ENCODE measurements at regions not wholly inside any gene's neighbourhood (a gene's known extent, or its start where the extent isn't known, plus 50 kb on each side); places are given as distances from the start of the nearest gene placed in this dataset.

DNA sequence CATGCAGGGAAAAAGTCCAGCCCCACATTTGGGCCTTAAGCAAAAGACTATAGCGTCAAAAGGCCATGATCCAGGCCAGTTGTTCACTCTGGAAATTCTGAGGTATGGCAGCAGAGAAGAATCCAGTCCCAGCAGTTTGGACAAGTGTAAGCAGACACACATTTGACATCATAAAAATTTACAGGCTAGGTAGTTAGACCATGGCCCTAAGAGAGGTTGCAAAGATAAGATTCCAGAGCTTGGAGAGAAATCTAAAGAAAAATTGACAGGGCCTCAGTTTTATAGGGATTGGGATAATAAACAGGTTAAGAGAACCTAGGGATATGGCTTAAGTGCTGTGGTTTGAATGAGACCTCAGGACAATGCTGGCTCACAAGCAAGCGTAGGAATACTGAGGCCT is 884.4 kb upstream of the SORCS1 start:
- TF ChIP-seq, protein P1, sequence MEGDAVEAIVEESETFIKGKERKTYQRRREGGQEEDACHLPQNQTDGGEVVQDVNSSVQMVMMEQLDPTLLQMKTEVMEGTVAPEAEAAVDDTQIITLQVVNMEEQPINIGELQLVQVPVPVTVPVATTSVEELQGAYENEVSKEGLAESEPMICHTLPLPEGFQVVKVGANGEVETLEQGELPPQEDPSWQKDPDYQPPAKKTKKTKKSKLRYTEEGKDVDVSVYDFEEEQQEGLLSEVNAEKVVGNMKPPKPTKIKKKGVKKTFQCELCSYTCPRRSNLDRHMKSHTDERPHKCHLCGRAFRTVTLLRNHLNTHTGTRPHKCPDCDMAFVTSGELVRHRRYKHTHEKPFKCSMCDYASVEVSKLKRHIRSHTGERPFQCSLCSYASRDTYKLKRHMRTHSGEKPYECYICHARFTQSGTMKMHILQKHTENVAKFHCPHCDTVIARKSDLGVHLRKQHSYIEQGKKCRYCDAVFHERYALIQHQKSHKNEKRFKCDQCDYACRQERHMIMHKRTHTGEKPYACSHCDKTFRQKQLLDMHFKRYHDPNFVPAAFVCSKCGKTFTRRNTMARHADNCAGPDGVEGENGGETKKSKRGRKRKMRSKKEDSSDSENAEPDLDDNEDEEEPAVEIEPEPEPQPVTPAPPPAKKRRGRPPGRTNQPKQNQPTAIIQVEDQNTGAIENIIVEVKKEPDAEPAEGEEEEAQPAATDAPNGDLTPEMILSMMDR (IDR thresholded peaks at IDR 0.05; ENCODE audit: low read length): no peak
- TF ChIP-seq EZH2 (IDR thresholded peaks at IDR 0.05; ENCODE audit: borderline replicate concordance, low read length): no peak

Measured in OCI-LY1 (cell line).